Ishikawa (cell line): ENCODE measurements at regions not wholly inside any gene's neighbourhood (a gene's known extent, or its start where the extent isn't known, plus 50 kb on each side); places are given as distances from the start of the nearest gene placed in this dataset.

Experiments used
- EGR1 ChIP-seq: IDR thresholded peaks from 2 replicates; pipeline ENCODE4 v1.6.1; 2012
- EP300 ChIP-seq: IDR thresholded peaks from 2 replicates; pipeline ENCODE4 v1.6.1; 2012; ENCODE audit warnings: borderline replicate concordance
- RAD21 ChIP-seq: IDR thresholded peaks from 2 replicates; pipeline ENCODE4 v1.6.1; 2012; ENCODE audit warnings: low read depth
- REST ChIP-seq: IDR thresholded peaks from 2 replicates; pipeline ENCODE4 v1.6.1; 2012; ENCODE audit warnings: low read depth, mild to moderate bottlenecking
- TEAD4 ChIP-seq: IDR thresholded peaks from 2 replicates; pipeline ENCODE4 v1.6.1; 2012
- ZBTB7A ChIP-seq: IDR thresholded peaks from 2 replicates; pipeline ENCODE4 v1.6.1; 2012; ENCODE audit warnings: low read depth

DNA sequence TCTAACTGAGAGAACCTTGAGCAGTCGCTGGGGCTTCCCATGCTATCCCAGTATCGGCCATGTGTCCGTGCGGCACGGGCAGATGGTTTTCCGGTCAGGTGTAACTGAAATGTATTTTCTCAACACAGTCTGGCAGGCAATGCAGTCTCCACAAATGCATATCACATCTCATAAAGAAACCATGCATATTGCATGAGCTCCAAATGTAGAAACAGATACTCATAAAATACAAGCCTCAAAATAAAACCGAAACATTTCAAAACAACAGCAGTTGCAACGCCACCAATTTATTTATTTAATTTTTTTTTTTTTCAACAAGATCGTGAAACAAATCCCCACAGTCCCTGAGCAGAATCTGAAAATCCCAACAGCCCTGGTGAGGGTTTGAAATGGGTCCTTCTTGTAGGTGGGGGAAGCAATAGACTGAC lies 299.4 kb downstream of the LPIN1 start:
- no peak for TF ChIP-seq ZBTB7A
- TF ChIP-seq TEAD4, result no peak
- no peak for TF ChIP-seq RAD21
- no peak for TF ChIP-seq REST
- no peak for TF ChIP-seq EGR1
- TF ChIP-seq EP300, result no peak
